NB4 (cell line): ENCODE measurements at regions not wholly inside any gene's neighbourhood (a gene's known extent, or its start where the extent isn't known, plus 50 kb on each side); places are given as distances from the start of the nearest gene placed in this dataset.

Experiments
- POLR2A ChIP-seq: IDR thresholded peaks from 2 replicates; pipeline ENCODE4 v1.6.1; 2011; ENCODE audit warnings: mild to moderate bottlenecking; ENCODE audit not compliant: insufficient read length; ENCODE audit errors: extremely low read depth
- TF ChIP-seq, protein P1 (sequence below): IDR thresholded peaks from one replicate; pipeline ENCODE4 v1.5.1; 2012; ENCODE audit warnings: low read depth, low read length

DNA sequence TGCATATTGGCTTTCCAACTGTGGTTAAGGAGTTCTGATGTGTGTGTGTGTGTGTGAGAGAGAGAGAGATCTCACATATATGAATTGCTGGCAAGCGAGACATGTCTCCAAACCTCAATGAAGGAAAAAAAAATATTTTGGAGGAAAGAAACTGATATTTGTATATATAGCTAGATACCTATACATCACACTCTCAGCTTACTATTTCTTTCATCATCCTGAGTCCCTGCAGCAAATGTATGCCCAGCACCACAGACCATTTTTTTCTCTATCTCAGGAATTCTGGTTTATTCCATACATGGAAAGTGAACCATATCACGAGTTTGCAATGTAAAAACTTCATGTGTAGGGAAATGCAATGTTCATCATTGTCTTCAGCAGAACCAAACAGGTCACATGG is 68.9 kb downstream of the MTERF1 start:
- TF ChIP-seq, protein P1, sequence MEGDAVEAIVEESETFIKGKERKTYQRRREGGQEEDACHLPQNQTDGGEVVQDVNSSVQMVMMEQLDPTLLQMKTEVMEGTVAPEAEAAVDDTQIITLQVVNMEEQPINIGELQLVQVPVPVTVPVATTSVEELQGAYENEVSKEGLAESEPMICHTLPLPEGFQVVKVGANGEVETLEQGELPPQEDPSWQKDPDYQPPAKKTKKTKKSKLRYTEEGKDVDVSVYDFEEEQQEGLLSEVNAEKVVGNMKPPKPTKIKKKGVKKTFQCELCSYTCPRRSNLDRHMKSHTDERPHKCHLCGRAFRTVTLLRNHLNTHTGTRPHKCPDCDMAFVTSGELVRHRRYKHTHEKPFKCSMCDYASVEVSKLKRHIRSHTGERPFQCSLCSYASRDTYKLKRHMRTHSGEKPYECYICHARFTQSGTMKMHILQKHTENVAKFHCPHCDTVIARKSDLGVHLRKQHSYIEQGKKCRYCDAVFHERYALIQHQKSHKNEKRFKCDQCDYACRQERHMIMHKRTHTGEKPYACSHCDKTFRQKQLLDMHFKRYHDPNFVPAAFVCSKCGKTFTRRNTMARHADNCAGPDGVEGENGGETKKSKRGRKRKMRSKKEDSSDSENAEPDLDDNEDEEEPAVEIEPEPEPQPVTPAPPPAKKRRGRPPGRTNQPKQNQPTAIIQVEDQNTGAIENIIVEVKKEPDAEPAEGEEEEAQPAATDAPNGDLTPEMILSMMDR = no peak
- no peak for TF ChIP-seq POLR2A
